HepG2 (cell line): ENCODE measurements at regions not wholly inside any gene's neighbourhood (a gene's known extent, or its start where the extent isn't known, plus 50 kb on each side); places are given as distances from the start of the nearest gene placed in this dataset.
A peak's percentile ranks its signal among the peaks of the same experiment; 100 is the strongest.

Experiments used
- BRF2 ChIP-seq: sonication (generic); formaldehyde crosslinking; IDR thresholded peaks from 2 replicates; pipeline ENCODE4 v1.8.1; 2022; ENCODE audit warnings: mild to moderate bottlenecking, missing genetic modification reagents
- ETS1 ChIP-seq: sonication (generic); formaldehyde crosslinking; IDR thresholded peaks from 2 replicates; pipeline ENCODE4 v1.4.0; 2020; ENCODE audit warnings: missing genetic modification reagents
- FOXA3 ChIP-seq: IDR thresholded peaks from 2 replicates; pipeline ENCODE4 v1.6.1; 2016; ENCODE audit warnings: missing genetic modification reagents, missing compliant biosample characterization
- FUBP1 ChIP-seq: sonication (generic); formaldehyde crosslinking; IDR thresholded peaks from 2 replicates; pipeline ENCODE4 v1.5.1; 2020; ENCODE audit warnings: missing genetic modification reagents, mild to moderate bottlenecking, borderline replicate concordance
- GTF3A ChIP-seq: sonication (generic); formaldehyde crosslinking; conservative IDR thresholded peaks from 2 replicates; pipeline ENCODE4 v1.4.0; 2020; ENCODE audit warnings: mild to moderate bottlenecking, missing genetic modification reagents
- LRRFIP1 ChIP-seq: sonication (generic); formaldehyde crosslinking; conservative IDR thresholded peaks from 2 replicates; pipeline ENCODE4 v1.4.0; 2020; ENCODE audit warnings: missing genetic modification reagents
- NKX3-1 ChIP-seq: sonication (generic); formaldehyde crosslinking; IDR thresholded peaks from 2 replicates; pipeline ENCODE4 v1.5.0; 2020; ENCODE audit warnings: missing genetic modification reagents
- RBM39 ChIP-seq: fragments of 200-400 bp; formaldehyde crosslinking; IDR thresholded peaks from one replicate; pipeline ENCODE4 v1.6.1; 2018; ENCODE audit warnings: antibody characterized with exemption, mild to moderate bottlenecking, low read depth, low read length; ENCODE audit not compliant: poor library complexity, severe bottlenecking
- TRAFD1 ChIP-seq: sonication (generic); formaldehyde crosslinking; IDR thresholded peaks from 2 replicates; pipeline ENCODE4 v1.5.1; 2020; ENCODE audit warnings: missing genetic modification reagents, mild to moderate bottlenecking, borderline replicate concordance
- USF2 ChIP-seq, 2 experiments: sonication (generic) in 1 of 2; formaldehyde crosslinking in 1 of 2; IDR thresholded peaks; 2 replicates each; pipeline versions ENCODE4 v1.5.1 to v1.6.1; 2011 to 2020; ENCODE audit warnings: borderline replicate concordance in 1 of 2, low read depth in 1 of 2, low read length in 1 of 2, mild to moderate bottlenecking in 1 of 2, missing genetic modification reagents in 1 of 2, moderate library complexity in 1 of 2
- ZMYM4 ChIP-seq: sonication (generic); formaldehyde crosslinking; IDR thresholded peaks from 2 replicates; pipeline ENCODE4 v1.8.1; 2023; ENCODE audit warnings: mild to moderate bottlenecking, missing genetic modification reagents
- ZNF17 ChIP-seq: sonication (generic); formaldehyde crosslinking; IDR thresholded peaks from 2 replicates; pipeline ENCODE4 v1.5.0; 2020; ENCODE audit warnings: mild to moderate bottlenecking, missing genetic modification reagents
- ZNF317 ChIP-seq: sonication (generic); formaldehyde crosslinking; IDR thresholded peaks from 2 replicates; pipeline ENCODE4 v1.5.0; 2020; ENCODE audit warnings: mild to moderate bottlenecking, missing genetic modification reagents
- ZNF639 ChIP-seq: conservative IDR thresholded peaks from 2 replicates; pipeline ENCODE4 v1.6.1; 2018; ENCODE audit warnings: missing genetic modification reagents
- ZNF768 ChIP-seq: sonication (generic); formaldehyde crosslinking; IDR thresholded peaks from 2 replicates; pipeline ENCODE4 v1.4.0; 2020; ENCODE audit warnings: missing genetic modification reagents

GRCh38 chr2:238505119-238505891, 78.6 kb downstream of the ASB1 start (continued):
- TF ChIP-seq ETS1 (CRISPR knock-in tag) (no peak), FOXA3 (CRISPR knock-in tag) (no peak), ZNF639 (CRISPR knock-in tag) (no peak), ZNF768 (CRISPR knock-in tag) (no peak), ZMYM4 (CRISPR knock-in tag) (0 out of 2 replicates have a peak, but pooled peaks have one; percentile 16), RBM39 (no peak), GTF3A (CRISPR knock-in tag) (no peak), LRRFIP1 (CRISPR knock-in tag) (no peak), BRF2 (CRISPR knock-in tag) (no peak), FUBP1 (CRISPR knock-in tag) (no peak), ZNF17 (no peak), NKX3-1 (CRISPR knock-in tag) (no peak), USF2 (IDR thresholded peaks at IDR 0.05; ENCODE audit: low read depth, low read length) (no peak), USF2 (CRISPR knock-in tag; IDR thresholded peaks at IDR 0.05; ENCODE audit: borderline replicate concordance) (no peak), ZNF317 (CRISPR knock-in tag) (no peak), TRAFD1 (CRISPR knock-in tag) (no peak)
